GM19395 (cell line): ENCODE measurements at regions not wholly inside any gene's neighbourhood (a gene's known extent, or its start where the extent isn't known, plus 50 kb on each side); places are given as distances from the start of the nearest gene placed in this dataset.

Experiments used
- ATAC-seq: cut with Tn5 transposase; IDR thresholded peaks from one replicate; pipeline ENCODE4 v1.9.1; 2021; ENCODE audit warnings: mild to moderate bottlenecking, moderate library complexity; ENCODE audit not compliant: unreplicated experiment

DNA sequence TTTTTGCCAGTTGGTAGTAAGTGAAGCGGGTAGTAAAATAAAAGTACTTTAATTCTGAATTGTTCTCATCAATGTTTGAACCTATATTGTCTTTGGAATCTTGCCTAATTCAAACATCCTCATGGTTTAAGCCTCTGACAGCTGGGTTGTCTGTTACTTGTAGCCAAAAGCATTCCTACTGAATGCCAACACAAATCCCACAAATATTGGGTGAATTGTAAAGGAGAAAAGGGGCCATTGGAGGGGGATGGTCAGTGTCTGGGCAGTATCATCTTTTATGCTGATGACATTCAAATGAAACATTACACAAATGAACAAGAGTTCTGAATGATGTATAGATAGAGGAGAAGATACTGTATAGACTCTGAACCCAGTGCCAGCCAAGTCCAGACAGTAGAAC lies 309.5 kb downstream of the OSTF1 start:
- ATAC-seq, result no peak

- ATAC-seq, result no peak
Measured at GRCh38 chr9:75408391-75408790, 320.1 kb downstream of the OSTF1 start.

GRCh38 chr9:75410405-75410804 lies 322.1 kb downstream of the OSTF1 start:
- ATAC-seq, result no peak

GRCh38 chr9:75414371-75415160 lies 326.3 kb downstream of the OSTF1 start:
- ATAC-seq, result no peak

GRCh38 chr9:75417471-75417870 lies 329.2 kb downstream of the OSTF1 start:
- ATAC-seq, result no peak

DNA sequence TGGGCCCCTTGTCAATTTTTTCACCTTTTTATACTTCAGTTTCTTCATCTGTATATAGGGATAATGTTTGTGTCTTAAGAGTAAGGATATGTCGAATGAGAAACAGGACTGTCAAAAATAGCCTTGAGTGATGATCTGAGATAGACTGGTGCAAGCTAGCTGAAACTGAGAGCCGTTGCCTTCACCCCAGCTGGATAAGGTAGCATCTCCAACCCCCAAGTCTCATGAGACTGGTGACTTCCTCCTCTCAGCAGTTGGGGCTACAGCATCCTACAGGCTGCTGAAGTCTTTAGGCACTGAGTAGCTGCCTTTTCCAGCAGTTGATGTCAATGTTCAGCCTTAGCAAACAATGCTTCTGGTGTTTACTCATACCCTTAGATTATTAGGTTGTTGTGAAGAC lies 330.2 kb downstream of the OSTF1 start:
- no peak for ATAC-seq

GRCh38 chr9:75422944-75423522 lies 334.7 kb downstream of the OSTF1 start:
- no peak for ATAC-seq

GRCh38 chr9:75429531-75430475 lies 341.5 kb downstream of the OSTF1 start:
- ATAC-seq, result no peak

DNA sequence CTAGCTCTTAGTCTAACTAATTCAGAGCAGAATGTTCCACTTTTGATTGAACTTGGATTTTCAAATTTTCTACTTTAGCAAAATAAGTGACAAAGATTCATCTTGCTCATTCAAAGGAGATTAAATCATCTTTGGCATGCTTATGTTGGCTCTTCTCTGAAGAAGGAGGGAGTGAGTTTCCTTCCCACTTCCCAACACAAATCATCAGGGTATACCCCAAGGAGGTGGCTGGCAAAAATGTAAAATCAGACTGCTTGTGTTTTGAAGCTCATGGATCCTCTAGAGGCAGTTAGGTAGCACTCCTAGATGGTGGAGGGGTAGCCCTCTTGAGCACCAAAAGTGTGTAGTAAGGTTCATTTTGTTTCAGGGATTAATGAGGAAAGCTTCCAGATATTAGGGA lies 343.1 kb downstream of the OSTF1 start:
- ATAC-seq, result no peak

DNA sequence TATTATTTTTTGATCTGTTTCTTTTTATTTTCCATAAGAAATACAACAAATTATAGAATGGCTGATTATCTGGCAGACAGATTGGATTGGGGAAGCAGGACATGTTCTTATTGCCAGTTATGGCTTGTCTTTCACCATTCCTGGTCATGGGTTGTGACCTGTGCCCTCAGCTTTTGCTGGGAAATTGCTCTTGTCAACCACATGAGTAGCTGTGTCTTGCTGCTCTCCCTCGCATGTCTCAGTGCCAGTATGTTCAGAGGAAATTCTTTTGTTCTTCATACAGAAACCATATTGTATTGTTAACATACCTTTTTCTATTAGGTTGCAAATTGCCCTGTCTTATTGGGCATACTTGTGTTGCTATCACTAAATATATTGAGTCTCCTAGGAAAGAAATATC lies 344.1 kb downstream of the OSTF1 start:
- ATAC-seq, result no peak

GRCh38 chr9:75432888-75433287 lies 344.6 kb downstream of the OSTF1 start:
- no peak for ATAC-seq

DNA sequence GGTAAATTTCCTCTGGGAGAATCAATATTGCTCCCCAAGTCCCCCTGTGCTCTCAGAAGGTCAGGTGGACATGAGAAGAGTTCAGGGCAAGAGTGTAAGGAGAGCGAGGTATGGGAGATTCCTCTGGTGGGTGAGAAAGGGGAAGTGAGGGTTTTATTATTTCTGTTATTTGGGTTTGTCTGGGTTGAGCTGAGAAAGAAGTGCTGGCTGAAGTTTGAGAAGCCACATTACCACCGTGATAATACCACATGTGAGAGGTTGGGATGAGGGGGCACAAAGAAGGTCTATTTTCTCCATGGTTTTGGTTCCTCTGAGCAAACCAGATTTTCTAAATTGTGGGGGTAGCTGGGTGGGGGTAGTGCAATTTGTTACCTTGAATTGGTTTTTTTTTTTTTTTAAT lies 350.4 kb downstream of the OSTF1 start:
- peak; percentile 64 for ATAC-seq

GRCh38 chr9:75440914-75441313 lies 352.6 kb downstream of the OSTF1 start:
- no peak for ATAC-seq

GRCh38 chr9:75445144-75445543 lies 356.8 kb downstream of the OSTF1 start:
- no peak for ATAC-seq

DNA sequence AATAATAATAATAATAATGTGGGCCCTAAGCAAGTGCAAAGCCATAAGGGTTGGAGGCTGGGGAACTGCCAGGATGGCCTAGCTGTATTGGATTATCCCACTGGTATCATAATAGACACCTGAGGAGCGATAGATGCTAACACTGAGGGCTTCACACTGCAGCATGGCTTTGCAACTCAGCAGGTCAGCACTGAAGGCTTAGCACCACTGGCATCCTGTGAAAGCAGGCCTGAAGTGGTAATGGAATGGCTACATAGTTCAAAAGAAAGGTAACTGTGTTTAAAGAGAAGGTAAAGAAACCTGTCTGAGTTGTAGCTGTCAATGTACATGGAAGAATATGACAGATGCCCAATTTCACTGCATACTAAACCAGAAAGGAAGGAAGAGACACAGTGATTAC lies 359.0 kb downstream of the OSTF1 start:
- no peak for ATAC-seq

GRCh38 chr9:75448281-75448680 lies 360.0 kb downstream of the OSTF1 start:
- no peak for ATAC-seq

DNA sequence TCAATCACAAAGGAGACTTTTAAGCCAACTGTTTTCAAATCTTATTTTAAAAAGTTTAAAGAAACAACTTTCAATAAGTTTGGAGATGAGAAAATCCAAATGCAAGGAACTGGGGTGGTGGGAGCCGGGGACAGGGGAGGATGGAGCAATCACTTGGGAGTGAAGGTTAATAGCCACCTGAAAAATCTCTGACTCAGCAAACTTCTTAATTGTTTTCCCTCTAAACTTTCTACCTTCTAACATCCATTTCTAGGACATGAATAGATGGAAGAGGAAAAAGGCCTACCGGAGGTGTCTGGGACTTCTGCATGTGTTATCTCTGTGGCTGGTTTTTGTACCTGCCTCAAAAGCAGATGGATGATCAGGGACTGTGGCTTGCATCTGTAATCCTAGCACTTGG lies 360.6 kb downstream of the OSTF1 start:
- no peak for ATAC-seq

DNA sequence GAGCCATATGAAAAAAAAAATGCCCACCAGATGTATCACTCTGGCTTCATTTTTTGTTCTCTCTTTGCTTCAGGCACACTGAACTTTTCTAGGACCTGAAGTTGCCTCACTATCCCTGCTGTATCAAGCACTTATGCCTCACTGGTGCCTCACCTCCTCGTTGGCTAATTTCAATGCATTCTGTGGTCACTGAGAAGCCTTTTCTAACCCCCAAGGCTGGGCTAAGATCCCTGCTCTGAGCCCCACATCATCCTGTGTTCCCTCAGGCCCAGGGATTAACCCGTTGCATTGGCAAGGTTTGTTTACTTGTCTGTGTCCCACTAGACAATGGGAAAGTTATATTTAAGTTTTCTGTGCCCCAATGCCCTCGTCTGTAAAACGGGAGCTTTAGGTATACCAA lies 362.7 kb downstream of the OSTF1 start:
- ATAC-seq, result no peak

DNA sequence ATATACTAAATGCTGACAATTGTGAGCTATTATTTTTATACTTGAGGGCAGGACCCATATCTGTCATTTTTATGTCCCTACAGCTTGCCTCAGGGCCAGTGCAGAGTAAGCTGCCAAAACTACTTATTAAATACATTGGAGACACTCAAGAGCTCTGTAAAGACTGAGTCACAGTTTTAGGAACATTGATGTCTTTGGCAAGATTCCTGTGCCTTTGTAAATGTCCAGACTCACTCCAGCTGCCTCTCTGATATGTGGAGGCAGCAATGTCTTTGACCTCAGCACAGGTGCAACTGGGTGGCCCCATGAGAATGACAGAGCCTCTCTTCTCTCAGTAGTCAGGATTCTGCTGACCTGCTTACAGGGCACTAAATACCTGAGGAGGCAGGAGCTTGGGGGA lies 363.2 kb downstream of the OSTF1 start:
- no peak for ATAC-seq

DNA sequence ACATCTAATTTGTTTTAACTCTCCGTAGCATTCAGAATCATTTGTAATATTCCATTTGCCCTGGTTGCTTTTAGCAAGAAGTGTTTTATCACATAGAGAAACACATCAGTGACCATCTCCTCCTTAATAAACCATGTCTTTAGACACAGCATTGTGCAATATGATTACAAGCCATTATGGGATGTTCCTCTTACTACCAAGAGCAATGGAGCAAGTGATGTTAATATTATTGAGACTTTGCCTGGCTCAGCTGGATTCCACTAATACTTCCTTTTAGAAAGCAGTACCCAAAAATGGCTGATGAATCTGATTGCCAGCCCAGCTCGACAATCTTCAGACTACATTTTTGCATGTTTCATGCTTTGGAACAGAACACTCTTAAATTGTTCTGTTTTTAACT lies 364.2 kb downstream of the OSTF1 start:
- ATAC-seq, result no peak

DNA sequence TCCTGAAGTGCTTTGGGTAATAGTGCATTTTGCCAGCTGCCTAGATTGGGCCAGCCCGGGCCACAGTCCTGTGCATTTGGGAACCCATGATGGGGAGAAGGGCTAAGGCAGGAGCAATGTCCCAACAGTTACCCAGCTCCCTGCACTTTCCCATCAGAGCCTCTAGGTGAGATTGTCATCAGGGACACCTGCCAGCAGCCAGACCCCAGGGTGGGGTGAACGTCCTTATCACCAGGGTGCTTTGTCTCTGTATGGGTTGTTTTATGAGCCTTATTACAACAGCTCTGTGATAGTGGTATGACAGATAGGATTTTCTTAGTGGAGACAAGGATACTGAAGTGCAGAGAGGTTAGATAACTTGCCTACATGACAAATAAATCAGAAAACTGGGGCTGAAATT lies 365.7 kb downstream of the OSTF1 start:
- ATAC-seq, result no peak

- ATAC-seq, result no peak
Measured at GRCh38 chr9:75454891-75455290, 366.6 kb downstream of the OSTF1 start.
